IPS-18a (cell line): ENCODE measurements at regions not wholly inside any gene's neighbourhood (a gene's known extent, or its start where the extent isn't known, plus 50 kb on each side); places are given as distances from the start of the nearest gene placed in this dataset.

Experiments
- H3K27ac ChIP-seq: one replicate; pipeline ENCODE4 v1.5.1; 2013; ENCODE audit warnings: low read length
- H3K27me3 ChIP-seq: one replicate; pipeline ENCODE4 v1.6.1; 2013; ENCODE audit warnings: mild to moderate bottlenecking, low read length; ENCODE audit not compliant: control insufficient read depth, insufficient read depth
- H3K36me3 ChIP-seq: one replicate; pipeline ENCODE4 v1.6.1; 2013; ENCODE audit warnings: low read depth, low read length; ENCODE audit not compliant: control insufficient read depth
- H3K4me1 ChIP-seq: one replicate; pipeline ENCODE4 v1.6.1; 2013; ENCODE audit warnings: low read depth, low read length; ENCODE audit not compliant: control insufficient read depth
- H3K4me3 ChIP-seq: one replicate; pipeline ENCODE4 v1.5.1; 2013; ENCODE audit warnings: low read length
- H3K9ac ChIP-seq: one replicate; pipeline ENCODE4 v1.6.1; 2013; ENCODE audit warnings: mild to moderate bottlenecking, low read length, moderate library complexity
- H3K9me3 ChIP-seq: one replicate; pipeline ENCODE4 v1.6.1; 2013; ENCODE audit warnings: low read depth, low read length; ENCODE audit not compliant: control insufficient read depth

GRCh38 chr14:104357689-104358527 lies 219.5 kb downstream of the KIF26A start:
- Histone ChIP-seq H3K36me3 (no peaks in the 10 kb centered on the region), H3K4me3 (no peak overlapping the region), H3K27me3 (no peaks in the 10 kb centered on the region), H3K27ac (no peak overlapping the region), H3K9me3 (no peaks in the 10 kb centered on the region), H3K9ac (no peak overlapping the region), H3K4me1 (no peaks in the 10 kb centered on the region)

GRCh38 chr14:104358528-104359300 lies 220.3 kb downstream of the KIF26A start:
- Histone ChIP-seq H3K4me3 (no peak overlapping the region), H3K27ac (no peak overlapping the region), H3K9ac (no peak overlapping the region), H3K27me3 (no peaks in the 10 kb centered on the region), H3K4me1 (no peaks in the 10 kb centered on the region), H3K36me3 (no peaks in the 10 kb centered on the region), H3K9me3 (no peaks in the 10 kb centered on the region)

- Histone ChIP-seq H3K36me3 (no peaks in the 10 kb centered on the region), H3K9ac (no peak overlapping the region), H3K4me3 (no peak overlapping the region), H3K27ac (no peak overlapping the region), H3K27me3 (no peaks in the 10 kb centered on the region), H3K9me3 (no peaks in the 10 kb centered on the region), H3K4me1 (no peaks in the 10 kb centered on the region)
These were observed 220.1 kb upstream of the C14orf180 start for GRCh38 chr14:104359301-104359968.

- Histone ChIP-seq H3K27me3 (no peaks in the 10 kb centered on the region), H3K4me3 (no peak overlapping the region), H3K9me3 (no peaks in the 10 kb centered on the region), H3K36me3 (no peaks in the 10 kb centered on the region), H3K27ac (no peak overlapping the region), H3K4me1 (no peaks in the 10 kb centered on the region), H3K9ac (no peak overlapping the region)
These were observed 219.6 kb upstream of the C14orf180 start for GRCh38 chr14:104359969-104360442.

GRCh38 chr14:104360501-104360900 lies 219.1 kb upstream of the C14orf180 start:
- Histone ChIP-seq H3K4me1 (no peaks in the 10 kb centered on the region), H3K27ac (no peak overlapping the region), H3K9ac (no peak overlapping the region), H3K36me3 (no peaks in the 10 kb centered on the region), H3K4me3 (no peak overlapping the region), H3K27me3 (no peaks in the 10 kb centered on the region), H3K9me3 (no peaks in the 10 kb centered on the region)

GRCh38 chr14:104361101-104361591 lies 218.4 kb upstream of the C14orf180 start:
- H3K27ac ChIP-seq, result no peak overlapping the region
- no peaks in the 10 kb centered on the region for H3K4me1 ChIP-seq
- H3K4me3 ChIP-seq, result no peak overlapping the region
- no peaks in the 10 kb centered on the region for H3K36me3 ChIP-seq
- no peaks in the 10 kb centered on the region for H3K9me3 ChIP-seq
- H3K27me3 ChIP-seq, result no peaks in the 10 kb centered on the region
- H3K9ac ChIP-seq, result no peak overlapping the region

- Histone ChIP-seq H3K4me3 (no peak overlapping the region), H3K9me3 (no peaks in the 10 kb centered on the region), H3K4me1 (no peaks in the 10 kb centered on the region), H3K27ac (no peak overlapping the region), H3K9ac (no peak overlapping the region), H3K27me3 (no peaks in the 10 kb centered on the region), H3K36me3 (no peaks in the 10 kb centered on the region)
These were observed 217.5 kb upstream of the C14orf180 start for GRCh38 chr14:104361921-104362681.

- H3K4me3 ChIP-seq, result no peak overlapping the region
- H3K4me1 ChIP-seq, result no peaks in the 10 kb centered on the region
- H3K9ac ChIP-seq, result no peak overlapping the region
- H3K27ac ChIP-seq, result no peak overlapping the region
- no peaks in the 10 kb centered on the region for H3K9me3 ChIP-seq
- H3K36me3 ChIP-seq, result no peaks in the 10 kb centered on the region
- no peaks in the 10 kb centered on the region for H3K27me3 ChIP-seq
These were observed 216.6 kb upstream of the C14orf180 start for GRCh38 chr14:104362761-104363605.

- H3K27ac ChIP-seq, result no peak overlapping the region
- H3K9me3 ChIP-seq, result no peaks in the 10 kb centered on the region
- H3K4me1 ChIP-seq, result no peaks in the 10 kb centered on the region
These were observed 215.4 kb upstream of the C14orf180 start for GRCh38 chr14:104363891-104364760.

GRCh38 chr14:104364830-104365229 lies 214.7 kb upstream of the C14orf180 start:
- Histone ChIP-seq H3K4me3 (no peak overlapping the region), H3K36me3 (no peaks in the 10 kb centered on the region), H3K9me3 (no peaks in the 10 kb centered on the region), H3K9ac (no peak overlapping the region), H3K27me3 (no peaks in the 10 kb centered on the region), H3K4me1 (no peaks in the 10 kb centered on the region), H3K27ac (no peak overlapping the region)

More at GRCh38 chr14:104363891-104364760, 215.4 kb upstream of the C14orf180 start:
- H3K36me3 ChIP-seq, result no peaks in the 10 kb centered on the region
- H3K27me3 ChIP-seq, result no peaks in the 10 kb centered on the region
- H3K4me3 ChIP-seq, result no peak overlapping the region
- H3K9ac ChIP-seq, result no peak overlapping the region
